ENCODE measurements at regions not wholly inside any gene's neighbourhood (a gene's known extent, or its start where the extent isn't known, plus 50 kb on each side); places are given as distances from the start of the nearest gene placed in this dataset.

- no peak overlapping the region for H3K27ac Mint-ChIP-seq (ENCODE audit: unreplicated experiment)
- no peaks in the 10 kb centered on the region for H3K36me3 Mint-ChIP-seq (ENCODE audit: unreplicated experiment)
- H3K27me3 Mint-ChIP-seq (ENCODE audit: unreplicated experiment), result no peaks in the 10 kb centered on the region
- peaks cover 5% of the 10 kb centered on the region for H3K4me1 Mint-ChIP-seq (ENCODE audit: low read depth, unreplicated experiment)
- DNase-seq, result no peak
- H3K4me3 Mint-ChIP-seq (ENCODE audit: unreplicated experiment), result no peak overlapping the region
- TF ChIP-seq, protein P1, sequence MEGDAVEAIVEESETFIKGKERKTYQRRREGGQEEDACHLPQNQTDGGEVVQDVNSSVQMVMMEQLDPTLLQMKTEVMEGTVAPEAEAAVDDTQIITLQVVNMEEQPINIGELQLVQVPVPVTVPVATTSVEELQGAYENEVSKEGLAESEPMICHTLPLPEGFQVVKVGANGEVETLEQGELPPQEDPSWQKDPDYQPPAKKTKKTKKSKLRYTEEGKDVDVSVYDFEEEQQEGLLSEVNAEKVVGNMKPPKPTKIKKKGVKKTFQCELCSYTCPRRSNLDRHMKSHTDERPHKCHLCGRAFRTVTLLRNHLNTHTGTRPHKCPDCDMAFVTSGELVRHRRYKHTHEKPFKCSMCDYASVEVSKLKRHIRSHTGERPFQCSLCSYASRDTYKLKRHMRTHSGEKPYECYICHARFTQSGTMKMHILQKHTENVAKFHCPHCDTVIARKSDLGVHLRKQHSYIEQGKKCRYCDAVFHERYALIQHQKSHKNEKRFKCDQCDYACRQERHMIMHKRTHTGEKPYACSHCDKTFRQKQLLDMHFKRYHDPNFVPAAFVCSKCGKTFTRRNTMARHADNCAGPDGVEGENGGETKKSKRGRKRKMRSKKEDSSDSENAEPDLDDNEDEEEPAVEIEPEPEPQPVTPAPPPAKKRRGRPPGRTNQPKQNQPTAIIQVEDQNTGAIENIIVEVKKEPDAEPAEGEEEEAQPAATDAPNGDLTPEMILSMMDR (IDR thresholded peaks at IDR 0.05; ENCODE audit: partially characterized antibody, unreplicated experiment), result no peak
- no peaks in the 10 kb centered on the region for H3K9me3 Mint-ChIP-seq (ENCODE audit: unreplicated experiment)
These were observed 117.1 kb upstream of the FRG1 start for GRCh38 chr4:189823591-189823990.

DNA sequence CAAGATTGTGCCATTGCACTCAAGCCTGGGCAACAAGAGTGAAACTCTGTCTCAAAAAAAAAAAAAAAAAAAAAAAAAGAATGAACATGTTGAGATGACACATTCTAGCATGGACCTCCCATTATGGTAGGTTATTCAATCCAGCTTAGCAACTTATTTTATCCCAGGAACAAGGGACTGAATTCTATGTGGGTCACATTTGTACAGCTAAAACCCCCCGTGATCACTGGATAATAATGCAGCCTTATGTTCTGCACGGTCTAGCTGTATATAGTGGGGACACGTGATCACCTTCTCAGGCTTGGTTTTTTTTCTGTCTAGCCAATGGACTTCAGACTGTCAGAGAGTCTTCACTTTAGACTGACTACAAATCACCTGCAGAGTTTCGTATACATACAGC, 115.2 kb upstream of the FRG1 start:
- Mint-ChIP-seq H3K4me3 (ENCODE audit: unreplicated experiment) (no peak overlapping the region), H3K4me1 (ENCODE audit: low read depth, unreplicated experiment) (peaks cover 19% of the 10 kb centered on the region), H3K27me3 (ENCODE audit: unreplicated experiment) (peaks cover 2% of the 10 kb centered on the region), H3K9me3 (ENCODE audit: unreplicated experiment) (peaks cover 2% of the 10 kb centered on the region), H3K27ac (ENCODE audit: unreplicated experiment) (no peak overlapping the region), H3K36me3 (ENCODE audit: unreplicated experiment) (no peaks in the 10 kb centered on the region)
- DNase-seq, result no peak
- TF ChIP-seq, protein P1 (IDR thresholded peaks at IDR 0.05; ENCODE audit: partially characterized antibody, unreplicated experiment), result no peak

DNA sequence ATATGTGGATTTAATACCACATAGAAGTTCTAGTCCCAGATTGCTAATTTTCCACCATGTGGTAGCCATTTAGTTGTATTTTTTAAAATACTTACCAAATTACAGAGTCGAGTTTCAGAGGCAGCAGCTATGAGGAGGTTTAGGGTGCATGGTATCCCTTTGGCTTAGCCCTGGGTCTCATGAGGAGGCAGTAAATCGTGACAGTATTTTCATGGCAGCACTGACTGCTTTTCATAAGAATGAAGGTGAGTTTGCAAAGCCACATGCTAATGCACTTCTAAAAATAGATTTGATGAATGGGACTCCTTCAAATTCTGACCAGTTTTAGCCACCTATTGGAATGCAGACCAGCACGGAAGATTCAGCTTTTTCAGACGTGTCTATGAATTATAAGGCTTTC, 114.0 kb upstream of the FRG1 start:
- no peak for DNase-seq
- Mint-ChIP-seq H3K36me3 (ENCODE audit: unreplicated experiment) (no peaks in the 10 kb centered on the region), H3K9me3 (ENCODE audit: unreplicated experiment) (peaks cover 2% of the 10 kb centered on the region)

DNA sequence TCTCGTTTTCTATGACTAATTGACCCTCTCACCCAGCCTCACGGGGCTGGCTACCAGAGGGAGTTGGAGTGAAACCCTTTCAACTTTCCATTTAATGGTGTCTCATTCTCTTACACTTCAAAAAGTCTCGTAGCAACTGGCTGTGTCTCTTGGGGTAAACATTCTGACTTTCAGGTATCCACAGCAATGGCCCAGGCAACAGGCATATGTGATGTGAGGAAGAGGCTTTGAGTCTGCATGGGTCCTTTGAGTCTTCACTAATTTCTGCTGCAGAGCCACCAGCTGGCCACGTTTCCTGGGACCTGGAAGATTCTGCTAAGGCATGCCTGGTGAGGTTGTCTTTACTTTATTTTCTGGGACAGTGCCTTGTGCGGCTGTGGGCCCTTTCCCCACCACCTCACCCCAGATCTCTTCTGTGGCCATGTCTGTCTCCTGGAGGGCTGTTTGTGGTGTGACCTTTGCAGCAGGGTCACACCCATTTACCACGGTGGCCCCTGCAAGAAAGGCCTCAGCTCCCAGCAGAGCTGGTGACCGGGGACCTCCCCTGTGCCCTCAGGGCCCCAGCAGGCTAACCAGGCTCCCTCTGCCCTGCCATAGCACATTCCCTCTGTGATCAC, 112.5 kb upstream of the FRG1 start:
- Mint-ChIP-seq H3K9me3 (ENCODE audit: unreplicated experiment) (peaks cover 2% of the 10 kb centered on the region), H3K4me1 (ENCODE audit: low read depth, unreplicated experiment) (peaks cover 31% of the 10 kb centered on the region), H3K4me3 (ENCODE audit: unreplicated experiment) (no peak overlapping the region), H3K36me3 (ENCODE audit: unreplicated experiment) (no peaks in the 10 kb centered on the region), H3K27ac (ENCODE audit: unreplicated experiment) (no peak overlapping the region), H3K27me3 (ENCODE audit: unreplicated experiment) (peaks cover 2% of the 10 kb centered on the region)
- no peak for DNase-seq
- TF ChIP-seq, protein P1 (IDR thresholded peaks at IDR 0.05; ENCODE audit: partially characterized antibody, unreplicated experiment), result no peak

More for the DNA sequence above, 114.0 kb upstream of the FRG1 start:
- peaks cover 22% of the 10 kb centered on the region for H3K4me1 Mint-ChIP-seq (ENCODE audit: low read depth, unreplicated experiment)
- H3K27me3 Mint-ChIP-seq (ENCODE audit: unreplicated experiment), result peaks cover 2% of the 10 kb centered on the region
- TF ChIP-seq, protein P1 (IDR thresholded peaks at IDR 0.05; ENCODE audit: partially characterized antibody, unreplicated experiment), result no peak
- no peak overlapping the region for H3K4me3 Mint-ChIP-seq (ENCODE audit: unreplicated experiment)
- H3K27ac Mint-ChIP-seq (ENCODE audit: unreplicated experiment), result no peak overlapping the region

DNA sequence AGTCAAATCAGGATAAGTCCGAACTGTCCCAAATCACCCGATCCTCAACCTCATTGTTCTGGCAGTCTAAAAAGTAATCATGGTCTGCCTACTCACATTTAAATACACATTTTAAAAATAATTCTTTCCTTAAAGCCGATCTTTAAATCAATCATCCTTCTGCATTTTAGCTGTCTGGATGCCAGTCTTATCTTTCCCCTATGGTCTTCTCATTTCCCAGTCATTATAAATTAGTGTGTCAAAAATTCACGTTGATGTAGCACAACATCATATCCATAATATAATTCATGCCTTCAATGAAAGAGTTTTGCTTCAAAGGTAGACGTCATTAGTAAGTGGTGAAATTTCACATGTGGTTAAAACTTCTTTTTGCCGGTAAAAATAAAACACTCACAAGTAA, 108.1 kb upstream of the FRG1 start:
- H3K4me1 Mint-ChIP-seq (ENCODE audit: low read depth, unreplicated experiment), result peaks cover 33% of the 10 kb centered on the region

More for the DNA sequence above, 108.1 kb upstream of the FRG1 start:
- Mint-ChIP-seq H3K9me3 (ENCODE audit: unreplicated experiment) (peaks cover 2% of the 10 kb centered on the region), H3K4me3 (ENCODE audit: unreplicated experiment) (no peak overlapping the region), H3K36me3 (ENCODE audit: unreplicated experiment) (no peaks in the 10 kb centered on the region), H3K27me3 (ENCODE audit: unreplicated experiment) (peaks cover 4% of the 10 kb centered on the region), H3K27ac (ENCODE audit: unreplicated experiment) (no peak overlapping the region)
- no peak for DNase-seq
- TF ChIP-seq, protein P1 (IDR thresholded peaks at IDR 0.05; ENCODE audit: partially characterized antibody, unreplicated experiment), result no peak

All from glutamatergic neuron (in vitro differentiated cells).